Right cardiac atrium (tissue), 5 donors: ENCODE measurements at regions not wholly inside any gene's neighbourhood (a gene's known extent, or its start where the extent isn't known, plus 50 kb on each side); places are given as distances from the start of the nearest gene placed in this dataset.
"Not testable (repeated sequence)": the region's sequence is repeated elsewhere in the genome, so short reads cannot be mapped to it uniquely, and the experiment has no call there.

Experiments used
- ATAC-seq, 2 donors: fragments of 200-7000 bp; cut with Tn5 transposase; one replicate each; pipeline versions ENCODE4 v1.8.0 to v1.9.1; 2020; ENCODE audit warnings: moderate library complexity in 2 of 2, mild to moderate bottlenecking in 1 of 2
- DNase-seq, 3 donors: peaks; one replicate each; pipeline ENCODE4 v3.0.0-alpha.2; 2020
- H3K27ac ChIP-seq: one replicate; pipeline ENCODE4 v1.5.1; 2013; ENCODE audit warnings: mild to moderate bottlenecking, low read length, control low read depth, moderate library complexity
- H3K27me3 ChIP-seq: one replicate; pipeline ENCODE4 v1.6.1; 2013; ENCODE audit not compliant: control insufficient read depth, insufficient read depth
- H3K4me1 ChIP-seq: one replicate; pipeline ENCODE4 v1.6.1; 2013; ENCODE audit warnings: low read length; ENCODE audit not compliant: control insufficient read depth, insufficient read depth
- H3K4me3 ChIP-seq: one replicate; pipeline ENCODE4 v1.5.1; 2013; ENCODE audit warnings: low read length, control low read depth
- H3K9me3 ChIP-seq: one replicate; pipeline ENCODE4 v1.6.1; 2013; ENCODE audit warnings: low read length; ENCODE audit not compliant: control insufficient read depth
- WGBS: extraction: QIAGEN DNeasy Blood & Tissue Kit; methylation state at CpG from one replicate; pipeline ENCODE4 v1.1.7; 2013; 5-methylcytosine and 5-hydroxymethylcytosine counted together
- intact Hi-C, 4 donors: fragments of 100-400 bp; cut with DNase I; formaldehyde crosslinking; loops; one replicate each; pipeline versions ENCODE4 v1.11.0 to v1.14.0; 2022 to 2023
- donor health status: healthy with polysubstance abuse.
- donor health status: DM: no; HTN: yes; CAD: no.
- donor health status: DM: no; HTN: no; CAD: no.
- donor health status: DM: no; HTN: yes; CAD: no; lungs with severe emphysema.
- donor health status: DM: yes; HTN: yes; CAD: no.

GRCh38 chr2:225254363-225254762, 145.1 kb upstream of the NYAP2 start:
- Histone ChIP-seq H3K27me3 (no peaks in the 10 kb centered on the region), H3K4me1 (no peaks in the 10 kb centered on the region), H3K4me3 (no peak overlapping the region), H3K27ac (no peak overlapping the region), H3K9me3 (no peaks in the 10 kb centered on the region)
- DNase-seq (no peak), ATAC-seq (no peak)
- 80% methylated on average over 3 of the region's 3 CpGs for WGBS
- intact Hi-C loops, result no loop called here

- no peaks in the 10 kb centered on the region for H3K4me1 ChIP-seq
- H3K9me3 ChIP-seq, result no peaks in the 10 kb centered on the region
- H3K27me3 ChIP-seq, result no peaks in the 10 kb centered on the region
- no peak for ATAC-seq
- DNase-seq, result no peak
- intact Hi-C loops, result no loop called here
- WGBS, result 42% methylated on average over 4 of the region's 4 CpGs
- no peak overlapping the region for H3K27ac ChIP-seq
- H3K4me3 ChIP-seq, result no peak overlapping the region
Measured at GRCh38 chr2:225244933-225245332, 154.6 kb upstream of the NYAP2 start.

GRCh38 chr2:225236769-225237323, 162.7 kb upstream of the NYAP2 start:
- no peak overlapping the region for H3K27ac ChIP-seq
- no peaks in the 10 kb centered on the region for H3K4me1 ChIP-seq
- no peaks in the 10 kb centered on the region for H3K9me3 ChIP-seq
- H3K4me3 ChIP-seq, result no peak overlapping the region
- DNase-seq (no peak), ATAC-seq (no peak)
- 65% methylated on average over 4 of the region's 4 CpGs for WGBS
- no peaks in the 10 kb centered on the region for H3K27me3 ChIP-seq
- intact Hi-C loops, result no loop called here

DNA sequence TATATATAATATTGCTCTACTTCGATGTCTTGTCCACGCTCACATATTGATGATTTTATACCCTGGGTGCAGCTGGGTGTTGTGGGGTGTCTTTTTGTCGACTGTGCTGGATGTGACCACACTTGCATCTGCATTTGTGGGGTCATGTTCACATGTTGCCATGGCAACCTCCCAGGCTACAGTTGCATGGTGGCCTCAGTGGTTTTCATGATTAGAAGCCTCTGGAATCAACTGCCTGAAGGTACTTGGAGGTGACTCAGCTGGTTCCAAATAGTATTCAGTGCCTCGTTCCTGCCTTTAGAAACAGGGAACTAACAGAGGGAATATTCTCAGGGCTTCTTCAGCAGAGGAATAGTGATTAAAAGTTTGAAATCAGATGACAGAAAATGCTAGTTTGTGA, 166.3 kb upstream of the NYAP2 start:
- WGBS, result 77% methylated on average over 4 of the region's 4 CpGs
- DNase-seq, result no peak
- H3K27ac ChIP-seq, result no peak overlapping the region
- intact Hi-C loops, result no loop called here
- no peak overlapping the region for H3K4me3 ChIP-seq
- ATAC-seq, result no peak
- no peaks in the 10 kb centered on the region for H3K27me3 ChIP-seq
- H3K9me3 ChIP-seq, result no peaks in the 10 kb centered on the region
- no peaks in the 10 kb centered on the region for H3K4me1 ChIP-seq

DNA sequence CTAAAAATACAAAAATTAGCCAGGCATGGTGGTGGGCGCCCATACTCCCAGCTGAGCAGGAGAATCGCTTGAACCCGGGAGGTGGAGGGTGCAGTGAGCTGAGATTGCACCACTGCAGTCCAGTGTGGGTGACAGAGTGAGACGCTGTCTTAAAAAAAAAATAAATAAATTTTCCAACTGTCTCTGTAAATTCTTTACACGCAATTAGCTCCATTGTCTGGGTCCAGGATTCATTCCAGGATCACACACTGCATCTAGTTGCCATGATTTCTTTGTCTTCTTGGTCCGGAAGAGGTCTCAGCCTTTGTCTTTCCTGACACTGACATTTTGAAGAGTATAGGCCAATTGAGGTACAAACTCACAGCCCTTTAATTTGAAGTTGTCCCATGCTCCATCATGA, 167.6 kb upstream of the NYAP2 start:
- no peak overlapping the region for H3K4me3 ChIP-seq
- WGBS, result 91% methylated on average over 6 of the region's 6 CpGs
- intact Hi-C loops, result no loop called here

DNA sequence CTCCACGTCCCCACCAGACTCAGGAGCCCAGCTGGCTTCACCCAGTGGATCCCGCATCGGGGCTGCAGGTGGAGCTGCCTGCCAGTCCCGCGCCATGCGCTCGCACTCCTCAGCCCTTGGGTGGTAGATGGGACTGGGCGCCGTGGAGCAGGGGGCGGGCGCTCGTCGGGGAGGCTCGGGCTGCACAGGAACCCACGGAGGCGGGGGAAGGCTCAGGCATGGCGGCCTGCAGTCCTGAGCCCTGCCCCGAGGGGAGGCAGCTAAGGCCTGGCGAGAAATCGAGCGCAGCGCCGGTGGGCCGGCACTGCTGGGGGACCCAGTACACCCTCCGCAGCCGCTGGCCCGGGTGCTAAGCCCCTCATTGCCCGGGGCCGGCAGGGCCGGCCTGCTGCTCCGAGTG, 170.2 kb upstream of the NYAP2 start:
- 89% methylated on average over 28 of the region's 31 CpGs for WGBS
- H3K27me3 ChIP-seq, result not testable (repeated sequence)

More for the DNA sequence above, 167.6 kb upstream of the NYAP2 start:
- DNase-seq (no peak), ATAC-seq (no peak)
- Histone ChIP-seq H3K9me3 (no peaks in the 10 kb centered on the region), H3K4me1 (no peaks in the 10 kb centered on the region), H3K27me3 (no peaks in the 10 kb centered on the region), H3K27ac (no peak overlapping the region)

GRCh38 chr2:225226441-225226840, 173.1 kb upstream of the NYAP2 start:
- Histone ChIP-seq H3K4me3 (no peak overlapping the region), H3K27ac (no peak overlapping the region), H3K4me1 (no peaks in the 10 kb centered on the region), H3K9me3 (no peaks in the 10 kb centered on the region), H3K27me3 (no peaks in the 10 kb centered on the region)
- ATAC-seq (no peak), DNase-seq (no peak)
- 88% methylated on average over 4 of the region's 4 CpGs for WGBS
- intact Hi-C loops, result no loop called here

More for the DNA sequence above, 170.2 kb upstream of the NYAP2 start:
- H3K9me3 ChIP-seq, intact Hi-C loops, ATAC-seq, H3K4me1 ChIP-seq, H3K27ac ChIP-seq, H3K4me3 ChIP-seq: not testable (repeated sequence)
- DNase-seq, result peak in 2 of 3 donors; percentile 33 to 46

- ATAC-seq, result no peak
- no peak for DNase-seq
- intact Hi-C loops, result no loop called here
Measured at GRCh38 chr2:225223301-225223700, 176.2 kb upstream of the NYAP2 start.

GRCh38 chr2:225207471-225207870, 165.2 kb upstream of the DOCK10 start:
- Histone ChIP-seq H3K27me3 (no peaks in the 10 kb centered on the region), H3K9me3 (no peaks in the 10 kb centered on the region), H3K27ac (no peak overlapping the region), H3K4me1 (no peaks in the 10 kb centered on the region), H3K4me3 (no peak overlapping the region)
- ATAC-seq, result no peak
- no peak for DNase-seq
- WGBS, result 62% methylated on average over 3 of the region's 3 CpGs
- intact Hi-C loops, result no loop called here

More at GRCh38 chr2:225223301-225223700, 176.2 kb upstream of the NYAP2 start:
- no peak overlapping the region for H3K27ac ChIP-seq
- H3K27me3 ChIP-seq, result no peaks in the 10 kb centered on the region
- no peaks in the 10 kb centered on the region for H3K4me1 ChIP-seq
- no peak overlapping the region for H3K4me3 ChIP-seq
- no peaks in the 10 kb centered on the region for H3K9me3 ChIP-seq

GRCh38 chr2:225207043-225207442, 164.8 kb upstream of the DOCK10 start:
- ATAC-seq (no peak), DNase-seq (no peak)
- no peak overlapping the region for H3K4me3 ChIP-seq
- intact Hi-C loops, result no loop called here
- no peaks in the 10 kb centered on the region for H3K9me3 ChIP-seq
- H3K27me3 ChIP-seq, result no peaks in the 10 kb centered on the region
- H3K4me1 ChIP-seq, result no peaks in the 10 kb centered on the region
- H3K27ac ChIP-seq, result no peak overlapping the region
- 64% methylated on average over 1 of the region's 1 CpG for WGBS

GRCh38 chr2:225196579-225196978, 154.3 kb upstream of the DOCK10 start:
- Histone ChIP-seq H3K27ac (no peak overlapping the region), H3K4me3 (no peak overlapping the region), H3K4me1 (no peaks in the 10 kb centered on the region), H3K9me3 (no peaks in the 10 kb centered on the region), H3K27me3 (no peaks in the 10 kb centered on the region)
- intact Hi-C loops, result no loop called here
- 76% methylated on average over 1 of the region's 1 CpG for WGBS
- ATAC-seq (no peak), DNase-seq (no peak)

- Histone ChIP-seq H3K9me3 (no peaks in the 10 kb centered on the region), H3K4me1 (no peaks in the 10 kb centered on the region), H3K4me3 (no peak overlapping the region), H3K27me3 (no peaks in the 10 kb centered on the region), H3K27ac (no peak overlapping the region)
- intact Hi-C loops, result no loop called here
- WGBS, result 89% methylated on average over 3 of the region's 3 CpGs
- DNase-seq, result no peak
- ATAC-seq, result no peak
Measured at GRCh38 chr2:225192869-225193268, 150.6 kb upstream of the DOCK10 start.
